ENCODE measurements at regions not wholly inside any gene's neighbourhood (a gene's known extent, or its start where the extent isn't known, plus 50 kb on each side); places are given as distances from the start of the nearest gene placed in this dataset.
"Not testable (repeated sequence)": the region's sequence is repeated elsewhere in the genome, so short reads cannot be mapped to it uniquely, and the experiment has no call there.

- not testable (repeated sequence) for TF ChIP-seq EZH2 (IDR thresholded peaks at IDR 0.05); POLR2AphosphoS5 (IDR thresholded peaks at IDR 0.05; ENCODE audit: borderline replicate concordance, low read depth, low read length); FOXP2 (optimal IDR thresholded peaks at IDR 0.05; ENCODE audit: control extremely low read depth, extremely low read length, insufficient read depth)
Measured at GRCh38 chr6:137292326-137292725, 73.1 kb upstream of the IFNGR1 start.
